ENCODE measurements at regions not wholly inside any gene's neighbourhood (a gene's known extent, or its start where the extent isn't known, plus 50 kb on each side); places are given as distances from the start of the nearest gene placed in this dataset.

DNA sequence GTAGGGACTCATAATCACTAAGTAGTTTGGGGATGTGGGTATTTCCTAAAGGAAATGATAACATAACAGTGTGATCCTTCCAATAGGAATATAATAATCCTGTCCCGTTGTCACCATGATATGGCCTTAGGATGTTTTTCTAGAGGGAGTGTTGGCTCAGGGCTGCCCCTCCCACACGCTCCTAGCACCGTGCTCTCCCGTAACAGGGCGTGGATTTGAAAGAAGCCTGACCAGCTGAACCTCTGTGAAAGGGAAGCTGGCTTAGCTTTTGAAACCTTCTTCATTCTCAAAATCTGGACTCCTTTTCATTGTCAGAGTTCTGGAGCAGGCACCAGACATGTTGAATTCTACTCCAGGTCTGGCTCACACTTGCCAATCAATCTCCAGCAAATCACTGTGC lies 103.4 kb upstream of the SASH1 start:
- H3K79me2 ChIP-seq (ENCODE audit: insufficient read depth, low read length), result no peaks in the 10 kb centered on the region

GRCh38 chr6:148239801-148240460 lies 102.7 kb upstream of the SASH1 start:
- no peak overlapping the region for H2AFZ ChIP-seq (ENCODE audit: low read depth, low read length)
- no peaks in the 10 kb centered on the region for H3K36me3 ChIP-seq (ENCODE audit: insufficient read depth, low read length)
- no peaks in the 10 kb centered on the region for H3K9me3 ChIP-seq (ENCODE audit: insufficient read depth, low read length, severe bottlenecking)
- no peaks in the 10 kb centered on the region for H3K79me2 ChIP-seq (ENCODE audit: insufficient read depth, low read length)
- ATAC-seq (ENCODE audit: insufficient read depth, low read depth) (no peak), DNase-seq (no peak)
- peaks cover 20% of the 10 kb centered on the region for H3K27me3 ChIP-seq (ENCODE audit: insufficient read depth, low read length, poor library complexity)
- TF ChIP-seq, protein P1, sequence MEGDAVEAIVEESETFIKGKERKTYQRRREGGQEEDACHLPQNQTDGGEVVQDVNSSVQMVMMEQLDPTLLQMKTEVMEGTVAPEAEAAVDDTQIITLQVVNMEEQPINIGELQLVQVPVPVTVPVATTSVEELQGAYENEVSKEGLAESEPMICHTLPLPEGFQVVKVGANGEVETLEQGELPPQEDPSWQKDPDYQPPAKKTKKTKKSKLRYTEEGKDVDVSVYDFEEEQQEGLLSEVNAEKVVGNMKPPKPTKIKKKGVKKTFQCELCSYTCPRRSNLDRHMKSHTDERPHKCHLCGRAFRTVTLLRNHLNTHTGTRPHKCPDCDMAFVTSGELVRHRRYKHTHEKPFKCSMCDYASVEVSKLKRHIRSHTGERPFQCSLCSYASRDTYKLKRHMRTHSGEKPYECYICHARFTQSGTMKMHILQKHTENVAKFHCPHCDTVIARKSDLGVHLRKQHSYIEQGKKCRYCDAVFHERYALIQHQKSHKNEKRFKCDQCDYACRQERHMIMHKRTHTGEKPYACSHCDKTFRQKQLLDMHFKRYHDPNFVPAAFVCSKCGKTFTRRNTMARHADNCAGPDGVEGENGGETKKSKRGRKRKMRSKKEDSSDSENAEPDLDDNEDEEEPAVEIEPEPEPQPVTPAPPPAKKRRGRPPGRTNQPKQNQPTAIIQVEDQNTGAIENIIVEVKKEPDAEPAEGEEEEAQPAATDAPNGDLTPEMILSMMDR (IDR thresholded peaks at IDR 0.05; ENCODE audit: borderline replicate concordance, extremely low read depth, low read length, poor library complexity, severe bottlenecking), result no peak
- TF ChIP-seq EZH2 (IDR thresholded peaks at IDR 0.05; ENCODE audit: borderline replicate concordance, low read depth, low read length, severe bottlenecking), result no peak
- H3K27ac ChIP-seq (ENCODE audit: low read length), result no peak overlapping the region
- no peak overlapping the region for H3K4me2 ChIP-seq (ENCODE audit: insufficient read depth, low read length)
- no peak overlapping the region for H3K4me3 ChIP-seq (ENCODE audit: low read depth in 1 of 2, low read length in 2 of 2)
- no peaks in the 10 kb centered on the region for H3K4me1 ChIP-seq (ENCODE audit: insufficient read depth, low read length)
- no peaks in the 10 kb centered on the region for H4K20me1 ChIP-seq (ENCODE audit: insufficient read depth, low read length)
- no peak overlapping the region for H3K9ac ChIP-seq (ENCODE audit: low read depth, low read length)

More for the DNA sequence above, 103.4 kb upstream of the SASH1 start:
- Histone ChIP-seq H3K4me2 (ENCODE audit: insufficient read depth, low read length) (no peak overlapping the region), H3K9me3 (ENCODE audit: insufficient read depth, low read length, severe bottlenecking) (no peaks in the 10 kb centered on the region), H3K4me3 (ENCODE audit: low read depth in 1 of 2, low read length in 2 of 2) (no peak overlapping the region), H2AFZ (ENCODE audit: low read depth, low read length) (no peak overlapping the region), H3K4me1 (ENCODE audit: insufficient read depth, low read length) (no peaks in the 10 kb centered on the region), H4K20me1 (ENCODE audit: insufficient read depth, low read length) (no peaks in the 10 kb centered on the region), H3K9ac (ENCODE audit: low read depth, low read length) (no peak overlapping the region), H3K27ac (ENCODE audit: low read length) (no peak overlapping the region), H3K27me3 (ENCODE audit: insufficient read depth, low read length, poor library complexity) (peaks cover 22% of the 10 kb centered on the region), H3K36me3 (ENCODE audit: insufficient read depth, low read length) (no peaks in the 10 kb centered on the region)
- DNase-seq (no peak), ATAC-seq (ENCODE audit: insufficient read depth, low read depth) (no peak)
- TF ChIP-seq, protein P1 (IDR thresholded peaks at IDR 0.05; ENCODE audit: borderline replicate concordance, extremely low read depth, low read length, poor library complexity, severe bottlenecking), result no peak
- TF ChIP-seq EZH2 (IDR thresholded peaks at IDR 0.05; ENCODE audit: borderline replicate concordance, low read depth, low read length, severe bottlenecking), result no peak

DNA sequence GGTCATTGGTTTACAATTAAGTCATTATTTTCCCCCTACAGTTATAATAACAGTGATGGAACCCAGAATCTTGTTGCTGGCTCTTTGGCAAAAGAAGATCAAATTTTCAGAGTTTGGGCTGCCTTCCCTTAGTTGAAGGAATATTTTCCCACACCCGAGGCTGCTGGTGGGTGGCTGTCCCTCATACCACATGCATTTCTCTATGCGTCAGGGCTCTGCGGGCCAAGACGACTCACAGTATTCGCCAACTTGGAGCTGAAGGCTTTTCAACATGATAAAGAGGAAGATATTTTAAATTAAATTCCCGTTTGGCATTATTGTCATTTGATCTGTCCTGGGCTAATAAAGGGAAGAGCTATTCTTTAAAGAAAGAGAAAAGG lies 102.2 kb upstream of the SASH1 start:
- H4K20me1 ChIP-seq (ENCODE audit: insufficient read depth, low read length), result no peaks in the 10 kb centered on the region
- no peaks in the 10 kb centered on the region for H3K9me3 ChIP-seq (ENCODE audit: insufficient read depth, low read length, severe bottlenecking)
- no peak overlapping the region for H3K4me2 ChIP-seq (ENCODE audit: insufficient read depth, low read length)
- H3K79me2 ChIP-seq (ENCODE audit: insufficient read depth, low read length), result no peaks in the 10 kb centered on the region
- TF ChIP-seq, protein P1 (IDR thresholded peaks at IDR 0.05; ENCODE audit: borderline replicate concordance, extremely low read depth, low read length, poor library complexity, severe bottlenecking), result no peak
- TF ChIP-seq EZH2 (IDR thresholded peaks at IDR 0.05; ENCODE audit: borderline replicate concordance, low read depth, low read length, severe bottlenecking), result no peak
- no peak overlapping the region for H3K4me3 ChIP-seq (ENCODE audit: low read depth in 1 of 2, low read length in 2 of 2)
- no peak overlapping the region for H2AFZ ChIP-seq (ENCODE audit: low read depth, low read length)
- no peak overlapping the region for H3K9ac ChIP-seq (ENCODE audit: low read depth, low read length)
- H3K27ac ChIP-seq (ENCODE audit: low read length), result no peak overlapping the region
- DNase-seq, result no peak
- no peak for ATAC-seq (ENCODE audit: insufficient read depth, low read depth)
- peaks cover 18% of the 10 kb centered on the region for H3K27me3 ChIP-seq (ENCODE audit: insufficient read depth, low read length, poor library complexity)
- no peaks in the 10 kb centered on the region for H3K4me1 ChIP-seq (ENCODE audit: insufficient read depth, low read length)
- no peaks in the 10 kb centered on the region for H3K36me3 ChIP-seq (ENCODE audit: insufficient read depth, low read length)
